HEK293 (cell line): ENCODE measurements at regions not wholly inside any gene's neighbourhood (a gene's known extent, or its start where the extent isn't known, plus 50 kb on each side); places are given as distances from the start of the nearest gene placed in this dataset.

Experiments
- CTCF ChIA-PET: fragments of 350-600 bp; formaldehyde crosslinking; extraction: SDS; loops from one replicate; lab custom pipeline; 2021; ENCODE audit warnings: antibody characterized with exemption; lab: Yijun Ruan, JAX
- POLR2A ChIA-PET: fragments of 300-600 bp; formaldehyde crosslinking; extraction: SDS; loops from one replicate; lab custom pipeline; 2020; ENCODE audit warnings: antibody characterized with exemption, inconsistent platforms; lab: Yijun Ruan, JAX
- H3K27ac ChIP-seq: fragments of 200-500 bp; sonication (Bioruptor generic); 2 replicates; pipeline ENCODE4 v1.5.1; 2014; ENCODE audit warnings: low read depth, low read length, control low read depth, inconsistent platforms; ENCODE audit errors: extremely low read depth
- H3K36me3 ChIP-seq, 2 experiments: fragments of 200-500 bp in 1 of 2; sonication (Bioruptor generic) in 1 of 2; 1 replicate in 1 of 2; 2 replicates in 1 of 2; pipeline ENCODE4 v1.5.1; 2014 to 2017; ENCODE audit warnings: inconsistent platforms in 2 of 2, low read length in 2 of 2; ENCODE audit not compliant: control insufficient read depth in 2 of 2, insufficient read depth in 1 of 2
- H3K4me1 ChIP-seq: fragments of 200-500 bp; sonication (Bioruptor generic); 2 replicates; pipeline ENCODE4 v1.5.1; 2014; ENCODE audit warnings: mild to moderate bottlenecking, low read length, inconsistent platforms; ENCODE audit not compliant: control insufficient read depth, insufficient read depth
- H3K4me3 ChIP-seq: 2 replicates; pipeline ENCODE4 v1.5.1; 2011; ENCODE audit warnings: low read depth, mild to moderate bottlenecking, control low read depth, low read length, moderate library complexity
- H3K9me3 ChIP-seq: fragments of 200-500 bp; sonication (Bioruptor generic); 2 replicates; pipeline ENCODE4 v1.5.1; 2014; ENCODE audit warnings: low read depth, low read length, inconsistent platforms; ENCODE audit not compliant: control insufficient read depth, insufficient read depth
- YY2 ChIP-seq: fragments of 450-650 bp; formaldehyde crosslinking; IDR thresholded peaks from 2 replicates; pipeline ENCODE4 v1.5.1; 2016; ENCODE audit warnings: missing biosample characterization, missing genetic modification characterization
- ZBTB21 ChIP-seq: fragments of 450-650 bp; formaldehyde crosslinking; IDR thresholded peaks from 2 replicates; pipeline ENCODE4 v1.5.1; 2017; ENCODE audit warnings: missing biosample characterization, missing genetic modification characterization
- ZBTB8A ChIP-seq: fragments of 450-650 bp; formaldehyde crosslinking; IDR thresholded peaks from 2 replicates; pipeline ENCODE4 v1.5.1; 2016; ENCODE audit warnings: missing biosample characterization, missing genetic modification characterization
- ZNF112 ChIP-seq: fragments of 450-650 bp; formaldehyde crosslinking; IDR thresholded peaks from 2 replicates; pipeline ENCODE4 v1.5.0; 2017; ENCODE audit warnings: missing biosample characterization, missing genetic modification characterization
- ZNF169 ChIP-seq: fragments of 450-650 bp; formaldehyde crosslinking; IDR thresholded peaks from 2 replicates; pipeline ENCODE4 v1.5.1; 2016; ENCODE audit warnings: missing biosample characterization, missing genetic modification characterization
- ZNF24 ChIP-seq: fragments of 450-650 bp; formaldehyde crosslinking; IDR thresholded peaks from 2 replicates; pipeline ENCODE4 v1.5.1; 2016; ENCODE audit warnings: missing biosample characterization, missing genetic modification characterization
- ZNF335 ChIP-seq: fragments of 450-650 bp; formaldehyde crosslinking; conservative IDR thresholded peaks from 2 replicates; pipeline ENCODE4 v1.5.1; 2016; ENCODE audit warnings: missing biosample characterization, missing genetic modification characterization
- ZNF394 ChIP-seq: fragments of 450-650 bp; formaldehyde crosslinking; IDR thresholded peaks from 2 replicates; pipeline ENCODE4 v1.5.1; 2016; ENCODE audit warnings: missing biosample characterization, missing genetic modification characterization, mild to moderate bottlenecking, moderate library complexity, borderline replicate concordance
- ZNF426 ChIP-seq: fragments of 450-650 bp; formaldehyde crosslinking; IDR thresholded peaks from 2 replicates; pipeline ENCODE4 v1.5.1; 2017; ENCODE audit warnings: missing biosample characterization, missing genetic modification characterization, mild to moderate bottlenecking, inconsistent platforms, moderate library complexity
- ZNF433 ChIP-seq: fragments of 450-650 bp; formaldehyde crosslinking; IDR thresholded peaks from 2 replicates; pipeline ENCODE4 v1.5.1; 2016; ENCODE audit warnings: missing biosample characterization, missing genetic modification characterization, low read depth
- ZNF610 ChIP-seq: fragments of 450-650 bp; formaldehyde crosslinking; IDR thresholded peaks from 2 replicates; pipeline ENCODE4 v1.5.1; 2016; ENCODE audit warnings: missing biosample characterization, missing genetic modification characterization, borderline replicate concordance
- ZNF624 ChIP-seq: fragments of 450-650 bp; formaldehyde crosslinking; IDR thresholded peaks from 2 replicates; pipeline ENCODE4 v1.5.1; 2017; ENCODE audit warnings: missing biosample characterization, missing genetic modification characterization
- ZNF660 ChIP-seq: fragments of 450-650 bp; IDR thresholded peaks from 2 replicates; pipeline ENCODE4 v1.5.1; 2018; ENCODE audit warnings: missing biosample characterization, mild to moderate bottlenecking, missing genetic modification characterization
- ZNF776 ChIP-seq: fragments of 450-650 bp; formaldehyde crosslinking; IDR thresholded peaks from 2 replicates; pipeline ENCODE4 v1.5.0; 2017; ENCODE audit warnings: missing biosample characterization, missing genetic modification characterization, borderline replicate concordance
- ZXDB ChIP-seq: fragments of 450-650 bp; formaldehyde crosslinking; IDR thresholded peaks from 2 replicates; pipeline ENCODE4 v1.5.1; 2016; ENCODE audit warnings: missing biosample characterization, missing genetic modification characterization
- TF ChIP-seq, protein P1 (sequence below): fragments of 450-650 bp; formaldehyde crosslinking; IDR thresholded peaks from 2 replicates; pipeline ENCODE4 v1.5.1; 2016; ENCODE audit warnings: missing biosample characterization, missing genetic modification characterization, low read depth
- TF ChIP-seq, protein P2 (sequence below): fragments of 450-650 bp; formaldehyde crosslinking; IDR thresholded peaks from 2 replicates; pipeline ENCODE4 v1.5.1; 2016; ENCODE audit warnings: missing biosample characterization, missing genetic modification characterization
- TF ChIP-seq, protein P3 (sequence below): fragments of 450-650 bp; formaldehyde crosslinking; conservative IDR thresholded peaks from 2 replicates; pipeline ENCODE4 v1.5.1; 2016; ENCODE audit warnings: low read depth, missing biosample characterization, missing genetic modification characterization

DNA sequence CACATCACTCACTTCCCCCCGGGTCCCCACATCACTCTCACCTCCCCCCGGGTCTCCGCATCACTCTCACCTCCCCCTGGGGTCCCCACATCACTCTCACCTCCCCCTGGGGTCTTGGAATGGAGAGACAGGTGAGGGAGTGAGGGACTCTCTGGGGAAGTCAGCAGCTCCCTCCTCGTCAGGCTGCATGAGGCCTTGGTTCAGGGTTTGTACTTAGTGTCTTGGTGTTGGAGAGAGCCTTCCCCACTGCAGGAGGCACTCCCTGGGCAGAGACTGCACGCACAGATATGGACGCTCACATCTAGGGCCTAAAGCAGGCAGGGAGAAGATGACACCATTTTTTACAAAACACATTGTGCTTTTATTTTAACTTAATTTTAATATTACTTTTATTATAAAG lies 56.5 kb upstream of the IRX4 start:
- ChIA-PET POLR2A (no interaction called here), CTCF (interaction anchor here (0.5 kb wide), 1 partner anchor 60 kb away, joined by 3 read pairs; no protein-coding TSS in a partner anchor)
- TF ChIP-seq ZNF426 (no peak), ZBTB8A (tag by site-specific recombination) (no peak), ZNF776 (no peak), ZNF335 (tag by site-specific recombination) (no peak), ZNF610 (tag by site-specific recombination) (no peak)
- TF ChIP-seq, protein P1, sequence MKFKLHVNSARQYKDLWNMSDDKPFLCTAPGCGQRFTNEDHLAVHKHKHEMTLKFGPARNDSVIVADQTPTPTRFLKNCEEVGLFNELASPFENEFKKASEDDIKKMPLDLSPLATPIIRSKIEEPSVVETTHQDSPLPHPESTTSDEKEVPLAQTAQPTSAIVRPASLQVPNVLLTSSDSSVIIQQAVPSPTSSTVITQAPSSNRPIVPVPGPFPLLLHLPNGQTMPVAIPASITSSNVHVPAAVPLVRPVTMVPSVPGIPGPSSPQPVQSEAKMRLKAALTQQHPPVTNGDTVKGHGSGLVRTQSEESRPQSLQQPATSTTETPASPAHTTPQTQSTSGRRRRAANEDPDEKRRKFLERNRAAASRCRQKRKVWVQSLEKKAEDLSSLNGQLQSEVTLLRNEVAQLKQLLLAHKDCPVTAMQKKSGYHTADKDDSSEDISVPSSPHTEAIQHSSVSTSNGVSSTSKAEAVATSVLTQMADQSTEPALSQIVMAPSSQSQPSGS (tag by site-specific recombination) = no peak
- TF ChIP-seq, protein P2, sequence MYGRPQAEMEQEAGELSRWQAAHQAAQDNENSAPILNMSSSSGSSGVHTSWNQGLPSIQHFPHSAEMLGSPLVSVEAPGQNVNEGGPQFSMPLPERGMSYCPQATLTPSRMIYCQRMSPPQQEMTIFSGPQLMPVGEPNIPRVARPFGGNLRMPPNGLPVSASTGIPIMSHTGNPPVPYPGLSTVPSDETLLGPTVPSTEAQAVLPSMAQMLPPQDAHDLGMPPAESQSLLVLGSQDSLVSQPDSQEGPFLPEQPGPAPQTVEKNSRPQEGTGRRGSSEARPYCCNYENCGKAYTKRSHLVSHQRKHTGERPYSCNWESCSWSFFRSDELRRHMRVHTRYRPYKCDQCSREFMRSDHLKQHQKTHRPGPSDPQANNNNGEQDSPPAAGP = no peak
- Histone ChIP-seq H3K4me3 (no peak overlapping the region), H3K9me3 (no peaks in the 10 kb centered on the region; the same call in 1 of the 2 replicates), H3K4me1 (no peaks in the 10 kb centered on the region), H3K36me3 (no peaks in the 10 kb centered on the region), H3K27ac (no peak overlapping the region)

DNA sequence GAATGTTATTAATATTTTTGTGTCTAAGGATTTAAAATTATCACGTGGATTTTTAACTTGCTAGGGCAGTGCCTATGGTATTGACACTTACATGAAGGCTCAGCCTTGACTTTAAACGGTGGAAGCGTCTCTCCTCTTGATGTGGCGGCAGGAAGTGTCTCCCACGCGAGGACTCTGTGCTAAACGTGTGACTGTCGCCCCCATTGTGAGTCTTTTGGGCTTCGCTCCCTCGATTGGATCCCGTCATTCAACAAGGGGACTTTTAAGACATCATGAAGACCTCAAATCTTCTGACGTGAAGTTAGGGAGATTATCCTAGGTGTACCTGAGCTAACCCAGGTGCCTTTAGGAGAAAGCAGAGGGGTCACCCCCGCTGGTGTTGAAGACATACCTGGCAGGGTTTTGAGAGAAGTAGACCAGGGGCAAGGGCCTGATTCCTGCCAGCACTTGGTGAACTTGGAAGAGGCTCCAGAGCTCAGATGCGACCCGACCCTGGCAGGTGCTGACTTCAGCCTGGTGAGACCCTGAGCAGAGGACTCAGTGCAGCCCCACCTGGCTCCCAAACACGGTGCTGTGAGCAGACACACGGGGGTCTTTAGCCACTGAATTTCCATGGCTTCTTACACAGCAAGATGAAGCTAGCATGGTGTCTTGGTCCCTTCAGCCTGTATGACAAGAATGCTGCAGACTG lies 55.7 kb upstream of the IRX4 start:
- Histone ChIP-seq H3K9me3 (no peaks in the 10 kb centered on the region; the same call in 1 of the 2 replicates), H3K36me3 (no peaks in the 10 kb centered on the region), H3K27ac (no peak overlapping the region), H3K4me1 (no peaks in the 10 kb centered on the region), H3K4me3 (no peak overlapping the region)
- ChIA-PET CTCF (no interaction called here), POLR2A (no interaction called here)
- TF ChIP-seq, protein P3, sequence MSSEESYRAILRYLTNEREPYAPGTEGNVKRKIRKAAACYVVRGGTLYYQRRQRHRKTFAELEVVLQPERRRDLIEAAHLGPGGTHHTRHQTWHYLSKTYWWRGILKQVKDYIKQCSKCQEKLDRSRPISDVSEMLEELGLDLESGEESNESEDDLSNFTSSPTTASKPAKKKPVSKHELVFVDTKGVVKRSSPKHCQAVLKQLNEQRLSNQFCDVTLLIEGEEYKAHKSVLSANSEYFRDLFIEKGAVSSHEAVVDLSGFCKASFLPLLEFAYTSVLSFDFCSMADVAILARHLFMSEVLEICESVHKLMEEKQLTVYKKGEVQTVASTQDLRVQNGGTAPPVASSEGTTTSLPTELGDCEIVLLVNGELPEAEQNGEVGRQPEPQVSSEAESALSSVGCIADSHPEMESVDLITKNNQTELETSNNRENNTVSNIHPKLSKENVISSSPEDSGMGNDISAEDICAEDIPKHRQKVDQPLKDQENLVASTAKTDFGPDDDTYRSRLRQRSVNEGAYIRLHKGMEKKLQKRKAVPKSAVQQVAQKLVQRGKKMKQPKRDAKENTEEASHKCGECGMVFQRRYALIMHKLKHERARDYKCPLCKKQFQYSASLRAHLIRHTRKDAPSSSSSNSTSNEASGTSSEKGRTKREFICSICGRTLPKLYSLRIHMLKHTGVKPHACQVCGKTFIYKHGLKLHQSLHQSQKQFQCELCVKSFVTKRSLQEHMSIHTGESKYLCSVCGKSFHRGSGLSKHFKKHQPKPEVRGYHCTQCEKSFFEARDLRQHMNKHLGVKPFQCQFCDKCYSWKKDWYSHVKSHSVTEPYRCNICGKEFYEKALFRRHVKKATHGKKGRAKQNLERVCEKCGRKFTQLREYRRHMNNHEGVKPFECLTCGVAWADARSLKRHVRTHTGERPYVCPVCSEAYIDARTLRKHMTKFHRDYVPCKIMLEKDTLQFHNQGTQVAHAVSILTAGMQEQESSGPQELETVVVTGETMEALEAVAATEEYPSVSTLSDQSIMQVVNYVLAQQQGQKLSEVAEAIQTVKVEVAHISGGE (tag by site-specific recombination) = no peak
- TF ChIP-seq ZNF24 (tag by site-specific recombination) (no peak), ZNF624 (tag by site-specific recombination) (no peak), ZNF112 (tag by site-specific recombination) (no peak), ZNF433 (tag by site-specific recombination) (no peak), YY2 (tag by site-specific recombination) (no peak), ZNF660 (tag by site-specific recombination) (no peak), ZBTB21 (tag by site-specific recombination) (no peak), ZXDB (tag by site-specific recombination) (no peak), ZNF394 (no peak), ZNF169 (tag by site-specific recombination) (no peak)
